Endodermal cell (in vitro differentiated cells): ENCODE measurements at regions not wholly inside any gene's neighbourhood (a gene's known extent, or its start where the extent isn't known, plus 50 kb on each side); places are given as distances from the start of the nearest gene placed in this dataset.

Experiments
- DNase-seq: peaks from one replicate; pipeline ENCODE4 v3.0.0-alpha.2; 2017
- H3K27ac ChIP-seq: 2 replicates; pipeline ENCODE4 v1.5.1; 2013; ENCODE audit warnings: mild to moderate bottlenecking, low read depth, low read length, moderate library complexity
- H3K27me3 ChIP-seq: 2 replicates; pipeline ENCODE4 v1.6.1; 2013; ENCODE audit warnings: mild to moderate bottlenecking, low read length, moderate library complexity; ENCODE audit not compliant: insufficient read depth, control insufficient read depth, poor library complexity, severe bottlenecking
- H3K36me3 ChIP-seq: 2 replicates; pipeline ENCODE4 v1.7.0; 2013; ENCODE audit warnings: mild to moderate bottlenecking, low read length, moderate library complexity; ENCODE audit not compliant: control insufficient read depth, insufficient read depth
- H3K4me1 ChIP-seq: one replicate; pipeline ENCODE4 v1.7.0; 2013; ENCODE audit warnings: low read length; ENCODE audit not compliant: control insufficient read depth, insufficient read depth
- H3K4me3 ChIP-seq: 2 replicates; pipeline ENCODE4 v1.5.1; 2013; ENCODE audit warnings: mild to moderate bottlenecking, low read length, moderate library complexity
- H3K9ac ChIP-seq: 2 replicates; pipeline ENCODE4 v1.6.1; 2013; ENCODE audit warnings: mild to moderate bottlenecking, low read length, moderate library complexity; ENCODE audit not compliant: poor library complexity, severe bottlenecking; ENCODE audit errors: extremely low read depth
- H3K9me3 ChIP-seq: 2 replicates; pipeline ENCODE4 v1.6.1; 2013; ENCODE audit warnings: mild to moderate bottlenecking, low read length, moderate library complexity; ENCODE audit not compliant: control insufficient read depth
- H3K27ac Mint-ChIP-seq: 2 replicates; pipeline ENCODE4 v1.8.0; 2020; ENCODE audit warnings: mixed read lengths
- H3K27me3 Mint-ChIP-seq: 2 replicates; pipeline ENCODE4 v1.8.0; 2021; ENCODE audit warnings: mild to moderate bottlenecking, mixed read lengths; ENCODE audit not compliant: insufficient read depth
- H3K36me3 Mint-ChIP-seq: 2 replicates; pipeline ENCODE4 v1.8.0; 2020; ENCODE audit warnings: low read depth, mixed read lengths
- H3K4me1 Mint-ChIP-seq: 2 replicates; pipeline ENCODE4 v1.8.0; 2020; ENCODE audit warnings: mixed read lengths
- H3K4me3 Mint-ChIP-seq: 2 replicates; pipeline ENCODE4 v1.8.0; 2020; ENCODE audit warnings: mild to moderate bottlenecking, moderate library complexity, mixed read lengths
- H3K9me3 Mint-ChIP-seq: 2 replicates; pipeline ENCODE4 v1.8.0; 2020; ENCODE audit warnings: mild to moderate bottlenecking, mixed read lengths
- WGBS, 2 experiments: methylation state at CpG; one replicate each; pipeline versions ENCODE4 v1.1.5 to v1.1.7; 2013; ENCODE audit warnings: missing lambda C conversion rate in 2 of 2, mixed read lengths in 1 of 2; ENCODE audit not compliant: insufficient coverage in 1 of 2, insufficient read length in 1 of 2; 5-methylcytosine and 5-hydroxymethylcytosine counted together
- TF ChIP-seq, protein P1 (sequence below): fragments of 200-600 bp; sonication (generic); conservative IDR thresholded peaks from 2 replicates; pipeline ENCODE4 v1.5.0; 2021; ENCODE audit warnings: antibody characterized with exemption, mild to moderate bottlenecking

DNA sequence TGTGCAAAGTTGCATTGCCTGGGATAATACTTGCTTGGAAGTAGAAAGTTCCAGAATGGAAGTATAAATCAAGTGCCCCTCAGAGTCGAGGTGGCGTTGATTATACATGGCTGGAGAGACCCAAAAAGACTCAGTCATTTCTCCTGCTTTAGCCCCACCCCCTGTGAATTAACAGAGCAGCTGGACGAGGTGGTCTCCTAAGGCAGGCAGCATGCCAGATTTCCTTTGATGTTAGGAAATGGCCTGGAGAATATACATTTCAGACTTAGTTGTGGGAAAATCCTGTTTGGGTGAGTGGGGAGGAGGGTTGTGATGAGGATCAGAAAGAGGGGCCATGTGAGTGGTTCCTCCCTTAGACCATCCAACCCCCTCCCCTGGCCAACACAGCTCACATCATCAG, 406.1 kb upstream of the TMPO start:
- H3K4me3 ChIP-seq: no peak overlapping the region
- Mint-ChIP-seq H3K9me3 (no peaks in the 10 kb centered on the region), H3K4me1 (peaks cover 19% of the 10 kb centered on the region), H3K27me3 (no peaks in the 10 kb centered on the region), H3K4me3 (no peak overlapping the region), H3K27ac (no peak overlapping the region), H3K36me3 (no peaks in the 10 kb centered on the region)
- 94% methylated on average over 3 of the region's 3 CpGs; no CpG with 5 or more reads in 1 of the 2 experiments for WGBS, 2 experiments
- no peaks in the 10 kb centered on the region for H3K36me3 ChIP-seq
- no peak for DNase-seq
- H3K27me3 ChIP-seq: no peaks in the 10 kb centered on the region
- no peak overlapping the region for H3K27ac ChIP-seq
- peaks cover 3% of the 10 kb centered on the region for H3K4me1 ChIP-seq
- TF ChIP-seq, protein P1, sequence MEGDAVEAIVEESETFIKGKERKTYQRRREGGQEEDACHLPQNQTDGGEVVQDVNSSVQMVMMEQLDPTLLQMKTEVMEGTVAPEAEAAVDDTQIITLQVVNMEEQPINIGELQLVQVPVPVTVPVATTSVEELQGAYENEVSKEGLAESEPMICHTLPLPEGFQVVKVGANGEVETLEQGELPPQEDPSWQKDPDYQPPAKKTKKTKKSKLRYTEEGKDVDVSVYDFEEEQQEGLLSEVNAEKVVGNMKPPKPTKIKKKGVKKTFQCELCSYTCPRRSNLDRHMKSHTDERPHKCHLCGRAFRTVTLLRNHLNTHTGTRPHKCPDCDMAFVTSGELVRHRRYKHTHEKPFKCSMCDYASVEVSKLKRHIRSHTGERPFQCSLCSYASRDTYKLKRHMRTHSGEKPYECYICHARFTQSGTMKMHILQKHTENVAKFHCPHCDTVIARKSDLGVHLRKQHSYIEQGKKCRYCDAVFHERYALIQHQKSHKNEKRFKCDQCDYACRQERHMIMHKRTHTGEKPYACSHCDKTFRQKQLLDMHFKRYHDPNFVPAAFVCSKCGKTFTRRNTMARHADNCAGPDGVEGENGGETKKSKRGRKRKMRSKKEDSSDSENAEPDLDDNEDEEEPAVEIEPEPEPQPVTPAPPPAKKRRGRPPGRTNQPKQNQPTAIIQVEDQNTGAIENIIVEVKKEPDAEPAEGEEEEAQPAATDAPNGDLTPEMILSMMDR: no peak
- no peak overlapping the region for H3K9ac ChIP-seq
- no peaks in the 10 kb centered on the region for H3K9me3 ChIP-seq

DNA sequence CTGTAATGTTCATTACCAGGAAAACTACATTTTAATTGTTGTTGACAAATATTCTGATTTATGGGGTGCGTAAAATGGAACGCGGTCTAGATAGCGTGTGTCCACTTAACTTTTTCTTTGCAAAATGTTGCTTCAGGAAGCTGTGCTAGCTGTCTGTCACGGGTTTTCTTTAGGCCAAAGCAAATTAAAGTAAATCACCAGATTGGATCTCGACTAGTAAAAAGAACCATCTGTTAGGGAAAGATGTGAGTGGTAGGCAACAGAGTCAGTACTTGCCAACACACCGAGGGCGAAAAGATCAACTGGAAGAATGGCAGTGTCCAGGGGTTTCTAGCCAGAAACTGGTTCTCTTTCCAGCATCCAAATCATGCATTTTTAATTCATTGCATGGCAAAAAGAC, 404.9 kb upstream of the TMPO start:
- H3K4me3 Mint-ChIP-seq: no peak overlapping the region
- Histone ChIP-seq H3K36me3 (no peaks in the 10 kb centered on the region), H3K4me3 (no peak overlapping the region), H3K9ac (no peak overlapping the region), H3K27me3 (no peaks in the 10 kb centered on the region), H3K27ac (no peak overlapping the region), H3K4me1 (no peaks in the 10 kb centered on the region), H3K9me3 (no peaks in the 10 kb centered on the region)
- H3K4me1 Mint-ChIP-seq: peaks cover 11% of the 10 kb centered on the region
- no peaks in the 10 kb centered on the region for H3K27me3 Mint-ChIP-seq
- H3K9me3 Mint-ChIP-seq: no peaks in the 10 kb centered on the region
- H3K36me3 Mint-ChIP-seq: no peaks in the 10 kb centered on the region
- TF ChIP-seq, protein P1: no peak
- no peak overlapping the region for H3K27ac Mint-ChIP-seq
- 94% methylated on average over 8 of the region's 8 CpGs for WGBS, 2 experiments
- DNase-seq: no peak

DNA sequence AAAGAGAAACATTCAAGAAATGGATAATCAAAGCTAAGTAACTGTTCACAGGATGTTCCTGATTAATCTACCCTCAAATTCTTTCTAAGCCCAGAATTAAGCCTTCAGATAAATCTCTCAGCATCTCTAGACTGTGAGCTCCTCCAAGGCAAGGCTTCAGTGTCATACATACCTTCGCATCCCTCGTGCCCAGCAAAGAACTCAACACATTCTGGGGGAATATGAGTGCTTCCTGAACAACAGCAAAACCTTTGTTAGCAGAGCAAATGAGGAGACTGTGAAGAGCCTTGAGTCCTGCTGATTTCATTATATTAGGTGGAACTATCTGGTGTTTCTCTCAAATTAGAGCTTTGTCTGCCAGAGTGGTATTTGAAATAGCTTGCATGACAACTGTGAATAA, 401.8 kb upstream of the TMPO start:
- no peaks in the 10 kb centered on the region for H3K9me3 Mint-ChIP-seq
- H3K27ac Mint-ChIP-seq: no peak overlapping the region
- TF ChIP-seq, protein P1: no peak
- Histone ChIP-seq H3K9ac (no peak overlapping the region), H3K4me1 (no peaks in the 10 kb centered on the region), H3K36me3 (no peaks in the 10 kb centered on the region), H3K27ac (no peak overlapping the region), H3K27me3 (no peaks in the 10 kb centered on the region), H3K9me3 (no peaks in the 10 kb centered on the region), H3K4me3 (no peak overlapping the region)
- H3K27me3 Mint-ChIP-seq: no peaks in the 10 kb centered on the region
- DNase-seq: no peak
- no peaks in the 10 kb centered on the region for H3K36me3 Mint-ChIP-seq
- H3K4me3 Mint-ChIP-seq: no peak overlapping the region
- no peaks in the 10 kb centered on the region for H3K4me1 Mint-ChIP-seq
- 93% methylated on average over 2 of the region's 2 CpGs; no CpG with 5 or more reads in 1 of the 2 experiments for WGBS, 2 experiments
